HG03159 (cell line): ENCODE measurements at regions not wholly inside any gene's neighbourhood (a gene's known extent, or its start where the extent isn't known, plus 50 kb on each side); places are given as distances from the start of the nearest gene placed in this dataset.
A peak's percentile ranks its signal among the peaks of the same experiment; 100 is the strongest.
"Not testable (repeated sequence)": the region's sequence is repeated elsewhere in the genome, so short reads cannot be mapped to it uniquely, and the experiment has no call there.

Experiments
- ATAC-seq: cut with Tn5 transposase; IDR thresholded peaks from one replicate; pipeline ENCODE4 v1.9.1; 2021; ENCODE audit warnings: mild to moderate bottlenecking, moderate library complexity; ENCODE audit not compliant: unreplicated experiment

DNA sequence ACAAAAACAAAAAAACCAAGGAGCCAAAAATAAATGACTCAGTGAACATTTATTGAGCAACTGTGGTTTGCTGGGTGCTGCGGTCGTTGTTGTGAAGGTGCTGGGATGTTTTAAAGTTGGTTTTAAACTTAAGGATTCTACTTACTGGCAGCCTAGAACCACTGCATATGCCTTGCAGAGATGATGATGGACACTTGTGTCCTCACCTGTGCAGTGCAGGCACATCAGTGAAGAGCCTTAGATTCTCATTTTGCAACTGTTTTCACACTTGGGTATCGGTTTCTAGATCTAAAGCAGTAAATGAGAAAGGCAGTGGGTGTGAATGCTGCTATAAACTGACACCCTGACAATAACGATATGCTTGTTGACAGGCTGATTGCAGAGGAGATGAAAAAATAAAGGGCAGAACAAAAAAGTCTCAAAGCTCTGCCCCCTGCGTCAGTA lies 68.8 kb downstream of the UTRN start:
- peak; percentile 57 for ATAC-seq

DNA sequence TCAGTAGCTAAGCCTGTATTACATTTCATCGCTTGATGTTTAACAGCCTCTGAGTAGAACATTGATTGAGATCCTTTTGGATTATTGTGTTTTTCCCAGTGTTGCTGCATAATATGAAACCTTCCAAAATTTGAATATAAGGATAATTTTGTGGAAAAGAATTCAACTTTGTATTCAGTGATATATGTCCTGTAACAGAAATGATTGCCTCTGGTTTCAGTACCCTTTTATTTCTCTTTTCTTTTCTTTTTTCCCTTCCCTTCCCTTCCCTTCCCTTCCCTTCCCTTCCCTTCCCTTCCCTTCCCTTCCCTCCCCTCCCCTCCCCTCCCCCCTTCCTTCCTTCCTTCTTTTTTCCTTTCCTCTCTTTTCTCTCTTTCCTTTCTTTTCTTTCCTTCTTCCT lies 74.6 kb downstream of the UTRN start:
- no peak for ATAC-seq

DNA sequence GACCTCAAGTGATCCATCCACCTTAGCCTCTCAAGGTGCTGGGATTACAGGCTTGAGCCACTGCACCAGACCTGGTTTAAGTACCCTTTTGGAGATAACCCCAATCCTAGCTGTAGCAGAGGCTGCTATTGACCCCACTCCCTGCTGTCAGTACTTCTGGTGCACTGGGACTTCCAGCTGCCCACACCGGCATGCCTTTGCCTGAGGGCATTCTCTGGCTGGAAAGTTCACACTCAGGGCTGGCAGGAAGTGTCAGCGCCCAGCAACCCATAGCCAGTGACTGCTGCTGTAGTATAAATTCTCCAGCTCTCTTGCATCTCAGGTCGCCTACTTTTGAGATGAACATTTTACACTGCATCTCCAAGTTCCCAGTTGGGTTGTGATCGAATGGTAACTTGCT lies 75.3 kb downstream of the UTRN start:
- no peak for ATAC-seq

DNA sequence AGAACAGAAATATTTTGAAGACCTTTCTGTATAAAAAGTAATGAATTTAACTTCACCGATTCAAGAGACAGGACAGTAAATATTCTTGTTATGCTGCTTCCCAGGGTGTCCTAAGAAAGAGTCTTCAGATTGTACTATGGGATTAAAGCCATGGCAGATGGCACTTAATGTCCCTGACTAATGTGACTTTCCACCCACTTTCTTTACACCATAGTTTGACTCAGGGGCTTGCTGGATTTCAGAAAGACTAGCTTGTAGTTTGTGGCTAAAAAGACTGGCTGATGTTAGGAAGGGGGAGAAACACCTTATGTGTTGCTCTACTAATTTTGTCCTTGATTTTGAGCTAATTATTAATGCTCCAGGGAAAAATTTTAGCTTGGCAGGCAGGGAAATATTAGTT lies 75.9 kb downstream of the UTRN start:
- ATAC-seq: no peak

DNA sequence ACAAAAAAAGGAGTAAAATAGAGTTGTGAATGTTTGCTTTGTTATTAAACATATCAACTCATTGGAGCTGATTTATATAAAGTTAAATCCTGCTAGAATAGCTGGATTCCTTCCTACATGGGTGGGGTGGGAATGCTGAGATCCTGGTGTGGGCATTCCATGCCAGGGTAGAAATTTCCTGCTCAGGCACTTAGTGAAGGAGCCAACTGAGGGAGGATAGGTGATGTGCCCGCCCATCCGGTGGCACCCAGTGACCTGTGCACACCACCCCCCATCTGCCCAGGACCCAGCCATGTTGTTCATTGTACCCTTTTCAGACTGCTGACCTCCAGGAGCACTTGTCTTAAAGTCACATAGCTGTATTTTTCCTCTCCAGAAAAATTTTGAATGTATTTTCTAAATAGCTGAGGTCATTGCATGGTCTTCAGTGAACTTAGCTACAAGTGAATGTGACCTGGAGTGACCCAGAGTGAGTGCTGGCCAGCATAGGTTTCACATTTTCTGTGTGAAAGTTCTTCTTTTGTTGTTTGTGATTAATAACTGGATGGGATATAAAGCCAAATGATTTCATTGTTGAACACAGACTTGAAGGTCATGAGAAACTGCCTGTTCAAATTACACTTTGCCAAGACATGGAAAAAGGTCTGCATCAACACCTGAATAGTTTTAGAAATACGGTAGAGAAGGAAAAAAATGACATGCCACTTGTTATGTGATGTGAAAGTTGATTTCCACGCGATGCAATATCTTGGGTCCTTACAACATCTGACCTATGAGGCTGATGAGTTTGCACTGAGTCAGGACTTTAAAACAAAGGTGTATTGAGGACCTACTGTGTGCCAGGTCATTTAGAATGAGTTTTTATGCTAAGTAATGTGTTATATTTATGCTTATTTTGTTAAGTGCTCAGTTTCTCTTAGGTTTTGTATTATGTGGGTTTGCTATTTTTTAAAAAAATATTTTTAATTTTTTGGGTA lies 77.2 kb downstream of the UTRN start:
- no peak for ATAC-seq

DNA sequence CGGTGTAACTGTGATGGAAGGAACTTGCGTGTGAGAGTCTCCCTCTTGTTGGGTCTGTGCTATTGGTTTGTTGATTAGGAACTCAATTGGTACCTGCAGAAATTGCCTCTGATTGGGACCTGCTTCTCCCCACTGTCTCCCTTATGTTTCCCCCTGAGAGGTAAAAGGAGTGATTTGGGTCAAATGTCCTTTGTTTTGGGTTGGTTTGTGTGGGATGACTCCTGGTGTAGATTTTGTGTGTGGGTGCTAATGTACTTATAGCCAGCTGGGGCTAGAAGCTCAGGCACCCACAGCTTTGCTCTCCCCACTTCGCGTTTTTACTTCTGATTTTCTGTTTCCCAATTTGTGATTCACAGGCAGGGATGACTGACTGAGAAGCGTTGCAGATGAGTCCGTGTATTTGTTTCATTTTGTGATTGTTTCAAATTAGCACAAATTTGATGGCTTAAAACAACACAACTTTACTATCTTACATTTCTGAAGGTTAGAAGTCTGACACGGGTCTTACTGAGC lies 79.1 kb downstream of the UTRN start:
- ATAC-seq: no peak

DNA sequence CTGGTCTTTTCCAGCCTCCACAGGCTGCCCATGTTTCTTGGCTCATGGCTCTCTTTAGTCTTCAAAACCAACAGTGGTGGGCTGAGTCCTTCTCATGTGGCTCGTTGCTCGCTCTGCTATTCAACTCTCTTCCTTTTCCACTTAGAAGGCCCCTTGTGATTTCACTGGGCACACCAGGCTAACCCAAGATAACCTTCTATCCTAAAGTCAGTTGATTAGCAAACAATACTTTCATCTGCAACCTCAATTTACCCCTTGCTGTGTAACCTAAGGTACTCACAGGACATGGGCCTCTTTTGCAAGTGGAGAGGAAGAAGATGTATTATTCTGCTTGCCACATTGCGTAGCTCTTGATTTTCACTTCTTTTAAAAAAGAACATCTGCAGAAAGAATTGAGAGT lies 79.6 kb downstream of the UTRN start:
- no peak for ATAC-seq

DNA sequence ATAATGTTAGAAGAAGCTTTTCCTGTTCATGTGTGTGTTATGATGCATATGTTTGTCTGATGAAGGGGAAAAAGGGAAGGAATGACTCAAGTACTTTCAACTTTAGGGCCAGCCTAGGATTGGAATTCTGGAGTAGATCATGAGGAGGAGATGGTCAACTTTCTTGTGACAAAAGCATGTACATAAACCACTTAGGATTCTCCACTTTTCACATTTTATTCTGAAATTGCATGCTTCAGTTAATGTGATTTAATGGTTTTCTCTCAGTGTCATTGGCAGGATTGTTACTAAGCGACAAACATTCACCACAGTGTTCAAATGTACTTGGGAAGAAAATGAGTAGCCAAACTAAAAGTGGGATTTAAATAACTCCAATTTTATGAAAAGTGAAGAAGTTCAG lies 80.1 kb downstream of the UTRN start:
- no peak for ATAC-seq

DNA sequence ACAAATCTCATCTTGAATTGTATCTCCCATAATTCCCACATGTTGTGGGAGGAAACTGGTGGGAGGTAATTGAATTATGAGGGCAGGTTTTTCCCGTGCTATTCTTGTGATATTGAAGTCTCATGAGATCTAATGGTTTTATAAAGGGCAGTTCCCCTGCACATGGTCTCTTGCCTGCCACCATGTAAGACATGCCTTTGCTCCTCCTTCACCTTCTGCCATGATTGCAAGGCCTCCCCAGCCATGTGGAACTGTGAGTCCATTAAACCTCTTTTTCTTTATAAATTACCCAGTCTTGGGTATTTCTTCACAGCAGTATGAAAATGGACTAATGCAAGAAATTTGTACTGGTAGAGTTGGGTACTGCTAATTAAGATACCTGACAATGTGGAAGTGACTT lies 84.6 kb downstream of the UTRN start:
- not testable (repeated sequence) for ATAC-seq

DNA sequence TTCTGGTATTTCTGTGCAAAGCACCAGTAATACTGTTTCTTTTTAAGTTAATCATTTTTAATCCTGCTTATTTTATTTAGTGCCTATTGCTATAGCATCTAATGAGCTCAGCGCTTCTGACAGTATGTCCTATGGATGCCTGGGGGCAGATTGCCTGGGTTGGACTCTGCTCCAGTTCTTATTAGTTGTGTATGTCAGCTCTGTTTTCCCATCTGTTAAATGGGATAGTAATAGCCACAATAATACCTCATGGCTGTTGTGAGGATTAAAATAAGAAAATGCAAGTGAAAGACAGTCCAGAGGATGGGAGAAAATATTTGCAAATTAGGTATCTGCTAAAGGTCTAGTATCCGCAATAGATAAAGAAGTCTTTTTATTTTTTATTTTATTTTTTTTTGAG lies 87.0 kb downstream of the UTRN start:
- no peak for ATAC-seq

DNA sequence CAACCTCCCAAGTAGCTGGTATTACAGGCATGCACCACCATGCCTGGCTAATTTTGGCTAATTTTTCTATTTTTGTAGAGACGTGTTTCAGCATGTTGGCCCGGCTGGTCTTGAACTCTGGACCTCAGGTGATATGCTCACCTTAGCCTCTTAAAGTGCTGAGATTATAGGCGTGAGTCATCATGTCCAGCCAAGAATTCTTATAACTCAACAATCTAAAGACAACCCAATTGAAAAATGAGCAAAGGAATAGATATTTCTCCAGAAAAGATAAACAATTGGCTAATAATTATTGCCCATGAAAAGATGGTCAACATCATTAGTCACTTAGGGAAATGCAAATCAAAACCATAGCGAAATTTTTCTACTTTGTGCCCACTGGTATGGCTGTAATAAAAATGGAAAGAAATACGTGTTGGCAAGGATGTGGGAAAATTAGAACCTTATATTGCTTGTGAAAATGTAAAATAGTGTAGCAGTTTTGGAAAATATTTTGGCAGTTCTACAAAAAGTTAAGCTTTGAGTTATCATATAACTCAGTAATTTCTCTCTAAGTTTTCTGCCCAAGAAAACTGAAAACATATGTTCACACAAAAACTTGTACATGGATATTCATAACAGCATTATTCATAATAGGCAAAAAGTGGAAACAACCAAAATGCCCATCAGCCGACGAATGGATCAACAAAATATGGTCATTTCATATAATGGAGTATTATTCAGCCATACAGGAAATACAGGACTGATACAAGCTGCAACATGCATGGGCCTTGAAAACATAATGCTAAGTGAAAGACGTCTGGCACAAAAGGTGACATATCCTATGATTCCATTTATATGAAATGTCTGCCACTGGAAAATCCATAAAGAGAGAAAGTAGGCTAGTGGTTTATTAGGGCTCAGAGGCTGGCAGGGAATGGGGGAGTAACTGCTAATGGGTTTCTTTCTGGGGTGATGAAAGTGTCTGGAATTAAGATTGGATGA lies 87.8 kb downstream of the UTRN start:
- no peak for ATAC-seq

DNA sequence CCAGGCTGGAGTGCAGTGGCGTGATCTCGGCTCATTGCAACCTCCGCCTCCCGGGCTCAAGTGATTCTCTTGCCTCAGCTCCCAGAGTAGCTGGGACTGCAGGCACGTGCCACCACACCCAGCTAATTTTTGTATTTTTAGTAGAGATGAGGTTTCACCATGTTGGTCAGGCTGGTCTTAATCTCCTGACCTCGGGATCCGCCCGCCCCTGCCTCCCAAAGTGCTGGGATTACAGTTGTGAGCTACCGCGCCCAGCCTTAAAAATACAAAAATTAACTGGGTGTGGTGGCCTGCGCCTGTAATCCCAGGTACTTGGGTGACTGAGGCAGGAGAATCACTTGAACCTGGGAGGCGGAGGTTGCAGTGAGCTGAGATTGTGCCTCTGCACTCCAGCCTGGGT lies 89.4 kb downstream of the UTRN start:
- ATAC-seq: not testable (repeated sequence)

DNA sequence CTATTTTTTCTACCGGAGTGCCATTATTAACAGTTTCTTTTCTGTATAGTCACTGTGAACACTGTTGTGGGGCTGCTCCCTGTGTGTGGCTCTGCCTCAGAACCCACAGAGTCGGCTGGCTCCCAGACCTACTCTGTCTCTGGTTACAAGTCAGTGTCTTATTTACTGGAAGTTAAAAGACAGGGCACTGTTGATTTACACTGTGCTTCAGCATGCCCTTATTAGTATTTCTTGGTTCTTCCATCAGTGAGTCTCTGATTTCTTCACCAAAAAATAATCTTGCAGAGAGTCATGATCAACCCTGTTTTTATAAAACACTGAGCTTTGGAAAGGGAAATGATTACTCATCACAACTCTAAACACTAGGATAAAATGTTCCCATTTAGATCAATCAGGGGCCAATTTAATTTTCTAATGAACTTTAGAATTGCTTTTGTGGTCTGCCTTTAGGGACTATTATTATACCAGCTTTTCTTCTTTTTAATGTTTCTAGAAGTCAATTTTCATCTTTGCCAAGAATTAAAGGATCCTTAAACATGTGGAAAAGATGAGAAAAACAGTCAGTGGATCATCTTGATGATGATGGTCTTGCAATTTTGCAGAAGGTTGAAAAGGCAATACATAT lies 92.6 kb downstream of the UTRN start:
- ATAC-seq: no peak

DNA sequence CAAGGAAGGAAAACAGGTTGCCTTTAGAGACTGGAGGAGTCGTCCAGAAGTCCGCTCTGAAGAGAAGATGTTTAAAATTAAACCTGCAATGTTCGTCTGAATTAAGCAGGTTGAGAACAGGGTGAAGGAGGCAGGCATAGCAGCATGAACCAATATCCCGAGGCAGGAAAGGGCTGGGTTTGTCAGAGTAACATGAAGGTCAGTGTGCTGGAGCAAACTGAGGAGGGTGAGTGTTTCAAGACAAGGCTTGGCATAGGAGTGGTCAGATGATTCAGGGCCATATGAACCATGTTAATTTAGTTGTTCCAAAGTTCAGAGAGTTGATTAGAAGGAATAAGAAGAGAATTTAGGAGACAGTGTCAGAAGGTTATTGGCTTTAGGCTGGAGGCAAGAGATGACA lies 93.3 kb downstream of the UTRN start:
- ATAC-seq: no peak

DNA sequence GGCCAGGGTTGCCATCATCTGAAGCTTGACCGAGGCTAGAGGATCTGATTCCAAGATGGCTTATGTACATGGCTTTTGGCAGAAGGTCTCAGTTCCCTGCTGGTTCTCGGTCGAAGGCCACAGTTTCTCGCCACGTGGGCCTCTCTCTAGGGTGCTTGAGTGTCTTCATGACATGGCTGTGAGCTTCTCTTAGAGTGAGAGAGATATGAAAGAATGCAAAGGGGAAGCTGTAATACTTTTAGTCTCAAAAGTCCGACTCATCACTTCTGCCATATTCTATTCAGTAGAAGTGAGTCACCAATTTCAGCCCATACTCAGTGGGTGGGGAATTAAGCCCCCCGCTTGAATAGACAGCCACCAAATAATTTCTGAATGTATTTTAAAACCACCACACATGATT lies 94.2 kb downstream of the UTRN start:
- no peak for ATAC-seq

DNA sequence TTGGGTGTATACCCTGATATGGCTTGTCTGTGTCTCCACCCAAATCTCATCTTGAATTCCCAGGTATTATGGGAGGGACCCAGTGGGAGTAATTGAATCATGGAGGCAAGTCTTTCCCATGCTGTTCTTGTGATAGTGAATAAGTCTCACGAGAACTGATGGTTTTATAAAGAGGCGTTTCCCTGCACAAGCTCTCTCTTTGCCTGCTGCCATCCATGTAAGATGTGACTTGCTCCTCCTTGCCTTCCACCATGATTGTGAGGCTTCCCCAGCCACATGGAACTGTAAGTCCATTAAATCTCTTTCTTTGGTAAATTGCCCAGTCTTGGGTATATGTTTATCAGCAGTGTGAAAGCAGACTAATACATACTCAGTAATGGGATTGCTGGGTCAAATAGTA lies 96.4 kb downstream of the UTRN start:
- not testable (repeated sequence) for ATAC-seq

DNA sequence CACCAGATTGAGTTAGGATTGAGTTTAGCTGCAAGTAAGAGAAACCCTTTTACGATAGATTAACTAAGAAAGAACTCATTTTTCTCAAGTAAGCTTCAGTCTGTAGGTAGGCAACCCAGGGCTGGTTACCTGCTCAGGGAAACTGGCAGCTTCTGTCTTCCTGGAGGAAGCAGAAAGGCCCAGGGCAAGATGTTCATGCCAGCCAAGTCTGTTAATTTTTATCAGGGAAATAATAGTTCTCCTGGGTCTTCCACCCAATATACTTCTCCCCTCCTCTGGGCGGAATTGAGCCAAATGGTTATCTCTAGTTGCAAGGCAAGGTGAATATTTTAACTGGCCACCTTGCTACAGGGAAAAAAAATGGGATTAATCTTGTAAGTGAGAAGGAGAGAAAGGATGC lies 98.2 kb downstream of the UTRN start:
- no peak for ATAC-seq

DNA sequence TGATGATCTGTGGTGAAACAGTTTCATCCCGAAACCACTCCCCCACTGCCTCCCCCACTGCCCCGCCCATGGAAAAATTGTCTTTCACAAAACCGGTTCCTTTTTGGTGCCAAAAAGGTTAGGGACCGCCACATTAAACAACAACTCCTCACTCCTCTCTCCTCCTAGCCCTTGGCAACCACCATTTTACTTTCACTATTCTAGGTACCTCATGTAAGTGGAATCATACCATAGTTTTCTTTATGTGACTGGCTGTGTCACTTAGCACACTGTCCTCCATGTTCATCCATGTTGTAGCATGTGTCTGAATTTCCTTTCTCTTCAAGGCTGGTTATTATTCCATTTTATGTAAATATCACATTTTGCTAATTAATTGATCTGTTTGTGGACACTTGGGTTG lies 99.3 kb downstream of the UTRN start:
- ATAC-seq: no peak

DNA sequence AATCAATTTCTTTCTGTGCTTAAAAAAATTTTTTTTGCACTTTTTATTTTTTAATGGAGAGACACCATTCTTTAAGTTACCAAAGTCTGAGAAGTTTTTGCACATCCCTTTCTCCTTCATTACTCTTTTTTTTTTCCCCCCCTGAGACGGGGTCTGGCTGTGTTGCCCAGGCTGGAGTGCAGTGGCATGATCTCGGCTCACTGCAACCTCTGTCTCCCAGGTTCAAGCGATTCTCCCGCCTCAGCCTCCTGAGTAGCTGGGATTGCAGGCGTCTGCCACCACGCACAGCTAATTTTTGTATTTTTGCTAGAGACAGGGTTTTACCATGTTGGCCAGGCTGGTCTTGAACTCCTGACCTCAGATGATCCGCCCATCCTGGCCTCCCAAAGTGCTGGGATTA lies 104.3 kb downstream of the UTRN start:
- ATAC-seq: not testable (repeated sequence)

DNA sequence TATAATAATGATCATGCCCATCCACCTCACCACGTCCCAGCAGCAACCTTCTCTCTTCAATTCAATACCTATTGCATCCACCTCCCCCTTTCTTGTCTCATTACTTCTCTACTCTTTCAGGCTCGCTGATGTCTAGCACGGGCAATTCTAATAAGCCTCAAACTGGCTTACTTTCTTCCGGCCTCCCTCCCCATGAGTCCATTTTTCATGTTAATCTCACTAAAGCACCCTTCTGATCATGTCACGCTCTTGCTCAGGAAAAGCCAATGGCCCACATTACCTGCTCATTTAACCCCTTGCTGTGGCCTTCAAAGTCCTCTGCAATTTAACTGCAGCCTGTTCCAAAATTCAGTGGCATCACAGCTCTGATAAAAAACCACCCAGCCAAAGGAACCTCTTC lies 105.1 kb downstream of the UTRN start:
- ATAC-seq: no peak

DNA sequence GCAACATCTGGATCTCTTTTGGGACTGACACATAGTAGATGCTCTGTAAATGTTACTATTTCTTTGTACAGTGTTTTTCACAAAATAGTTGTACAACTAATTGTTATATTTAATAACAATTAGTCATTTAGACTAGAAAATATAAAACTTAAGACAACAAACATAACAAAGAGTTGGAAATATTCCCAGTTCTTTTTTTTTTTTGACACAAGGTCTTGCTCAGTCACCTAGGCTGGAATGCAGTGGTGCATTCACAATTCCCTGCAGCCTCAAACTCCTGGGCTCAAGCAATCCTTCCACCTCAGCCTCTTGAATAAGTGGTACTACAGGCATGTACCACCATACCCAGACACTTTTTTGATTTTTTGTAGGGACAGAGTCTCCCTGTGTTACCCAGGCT lies 105.8 kb downstream of the UTRN start:
- no peak for ATAC-seq
